BJ (cell line): ENCODE measurements at regions not wholly inside any gene's neighbourhood (a gene's known extent, or its start where the extent isn't known, plus 50 kb on each side); places are given as distances from the start of the nearest gene placed in this dataset.

Source experiments
- CTCF ChIA-PET: fragments of 350-600 bp; formaldehyde crosslinking; extraction: SDS; loops from one replicate; lab custom pipeline; 2021; ENCODE audit warnings: antibody characterized with exemption, inconsistent platforms; lab: Yijun Ruan, JAX
- POLR2A ChIA-PET: fragments of 300-600 bp; sonication (Branson Sonifier 250); formaldehyde crosslinking; extraction: SDS; loops from one replicate; lab custom pipeline; 2021; ENCODE audit warnings: antibody characterized with exemption; lab: Charles Lee
- DNase-seq: peaks from one replicate; pipeline ENCODE4 v3.0.0-alpha.2; 2011; ENCODE audit warnings: low read depth
- H3K27me3 ChIP-seq: 2 replicates; pipeline ENCODE4 v1.6.0; 2011; ENCODE audit warnings: low read length; ENCODE audit not compliant: control insufficient read depth, insufficient read depth
- H3K36me3 ChIP-seq: 2 replicates; pipeline ENCODE4 v1.5.1; 2011; ENCODE audit warnings: low read length; ENCODE audit not compliant: control insufficient read depth, insufficient read depth
- H3K4me3 ChIP-seq: 2 replicates; pipeline ENCODE4 v1.5.1; 2011; ENCODE audit warnings: low read depth, mild to moderate bottlenecking, control low read depth, low read length
- CTCF ChIP-seq: IDR thresholded peaks from 2 replicates; pipeline ENCODE4 v1.5.1; 2011; ENCODE audit warnings: low read depth, mild to moderate bottlenecking, control low read depth, inconsistent platforms, low read length, moderate library complexity; ENCODE audit not compliant: insufficient read depth

GRCh38 chr10:88086187-88086960 is 222.9 kb downstream of the PTEN start:
- POLR2A ChIA-PET, result no interaction called here
- Histone ChIP-seq H3K27me3 (no peaks in the 10 kb centered on the region), H3K36me3 (no peaks in the 10 kb centered on the region), H3K4me3 (no peak overlapping the region)
- no peak for DNase-seq
- TF ChIP-seq CTCF, result no peak
- CTCF ChIA-PET, result interaction anchor here (1.1 kb wide), 1 partner anchor 23 kb away, joined by 3 read pairs; no protein-coding TSS in a partner anchor

- POLR2A ChIA-PET, result no interaction called here
- Histone ChIP-seq H3K27me3 (no peaks in the 10 kb centered on the region), H3K36me3 (no peaks in the 10 kb centered on the region), H3K4me3 (no peak overlapping the region)
- no peak for TF ChIP-seq CTCF
- no peak for DNase-seq
- CTCF ChIA-PET, result no interaction called here
Observed at GRCh38 chr10:88088441-88089340, 225.3 kb downstream of the PTEN start.

GRCh38 chr10:88089498-88089897 is 226.1 kb downstream of the PTEN start:
- CTCF ChIA-PET, result no interaction called here
- no peaks in the 10 kb centered on the region for H3K27me3 ChIP-seq
- DNase-seq, result no peak
- no peaks in the 10 kb centered on the region for H3K36me3 ChIP-seq
- POLR2A ChIA-PET, result no interaction called here
- H3K4me3 ChIP-seq, result no peak overlapping the region
- no peak for TF ChIP-seq CTCF

GRCh38 chr10:88090568-88091214 is 227.3 kb downstream of the PTEN start:
- H3K4me3 ChIP-seq, result no peak overlapping the region
- no peaks in the 10 kb centered on the region for H3K27me3 ChIP-seq
- no peaks in the 10 kb centered on the region for H3K36me3 ChIP-seq
- POLR2A ChIA-PET, result no interaction called here
- no peak for TF ChIP-seq CTCF
- no peak for DNase-seq
- CTCF ChIA-PET, result interaction anchor here (0.9 kb wide), 3 partner anchors 13 to 141 kb away, joined by 3 to 4 read pairs (median 4); no protein-coding TSS in a partner anchor
